Erythroblast (primary cell): ENCODE measurements at regions not wholly inside any gene's neighbourhood (a gene's known extent, or its start where the extent isn't known, plus 50 kb on each side); places are given as distances from the start of the nearest gene placed in this dataset.

ENCODE experiments used
- GATA1 ChIP-seq: IDR thresholded peaks from 2 replicates; pipeline ENCODE4 v1.6.1; 2011; ENCODE audit warnings: low read depth, mild to moderate bottlenecking, control low read depth, low read length, moderate library complexity
- POLR2A ChIP-seq: IDR thresholded peaks from 2 replicates; pipeline ENCODE4 v1.6.1; 2011; ENCODE audit warnings: mild to moderate bottlenecking, low read length

GRCh38 chr10:105774351-105774750 lies 1133.3 kb downstream of the SORCS3 start:
- TF ChIP-seq POLR2A (no peak), GATA1 (no peak)
